ENCODE measurements at regions not wholly inside any gene's neighbourhood (a gene's known extent, or its start where the extent isn't known, plus 50 kb on each side); places are given as distances from the start of the nearest gene placed in this dataset.
"Not testable (repeated sequence)": the region's sequence is repeated elsewhere in the genome, so short reads cannot be mapped to it uniquely, and the experiment has no call there.

GRCh38 chr7:32205298-32205824 lies 135.2 kb upstream of the PDE1C start:
- not testable (repeated sequence) for TF ChIP-seq POLR2A (IDR thresholded peaks at IDR 0.05); CTCF (IDR thresholded peaks at IDR 0.05 in 8 of 11, conservative IDR thresholded peaks at IDR 0.05 in 3 of 11)

Data from spleen (tissue), 7 donors.